SK-N-MC (cell line): ENCODE measurements at regions not wholly inside any gene's neighbourhood (a gene's known extent, or its start where the extent isn't known, plus 50 kb on each side); places are given as distances from the start of the nearest gene placed in this dataset.

ENCODE experiments used
- EZH2 ChIP-seq: fragments of 200-600 bp; sonication (generic); IDR thresholded peaks from one replicate; pipeline ENCODE4 v1.6.1; 2017; ENCODE audit warnings: antibody characterized with exemption
- FOXP2 ChIP-seq: optimal IDR thresholded peaks from 2 replicates; pipeline ENCODE3; 2011; ENCODE audit warnings: mild to moderate bottlenecking, moderate library complexity; ENCODE audit not compliant: insufficient read depth; ENCODE audit errors: extremely low read length, control extremely low read depth
- POLR2AphosphoS5 ChIP-seq: IDR thresholded peaks from 2 replicates; pipeline ENCODE4 v1.6.1; 2012; ENCODE audit warnings: mild to moderate bottlenecking, low read depth, low read length, borderline replicate concordance

- TF ChIP-seq POLR2AphosphoS5 (no peak), EZH2 (no peak), FOXP2 (no peak)
Observed at GRCh38 chr13:50170447-50171037, 155.3 kb downstream of the KCNRG start.
